BE2C (cell line): ENCODE measurements at regions not wholly inside any gene's neighbourhood (a gene's known extent, or its start where the extent isn't known, plus 50 kb on each side); places are given as distances from the start of the nearest gene placed in this dataset.

ENCODE experiments used
- DNase-seq: peaks from one replicate; pipeline ENCODE4 v3.0.0-alpha.2; 2020
- H3K27me3 ChIP-seq: fragments of 250-450 bp; sonication (Bioruptor Pico); 2 replicates; pipeline ENCODE4 v1.5.1; 2020; ENCODE audit warnings: mild to moderate bottlenecking
- H3K36me3 ChIP-seq: fragments of 250-450 bp; sonication (Bioruptor Pico); 2 replicates; pipeline ENCODE4 v1.5.1; 2020; ENCODE audit warnings: mild to moderate bottlenecking
- H3K4me1 ChIP-seq: fragments of 250-450 bp; sonication (Bioruptor Pico); 2 replicates; pipeline ENCODE4 v1.5.1; 2020
- H3K4me3 ChIP-seq: 2 replicates; pipeline ENCODE4 v1.5.1; 2011; ENCODE audit warnings: low read depth, low read length
- H3K9me3 ChIP-seq: fragments of 250-450 bp; sonication (Bioruptor Pico); 2 replicates; pipeline ENCODE4 v1.5.1; 2020
- CTCF ChIP-seq: IDR thresholded peaks from 2 replicates; pipeline ENCODE4 v1.5.1; 2012; ENCODE audit warnings: mild to moderate bottlenecking, low read depth, low read length

DNA sequence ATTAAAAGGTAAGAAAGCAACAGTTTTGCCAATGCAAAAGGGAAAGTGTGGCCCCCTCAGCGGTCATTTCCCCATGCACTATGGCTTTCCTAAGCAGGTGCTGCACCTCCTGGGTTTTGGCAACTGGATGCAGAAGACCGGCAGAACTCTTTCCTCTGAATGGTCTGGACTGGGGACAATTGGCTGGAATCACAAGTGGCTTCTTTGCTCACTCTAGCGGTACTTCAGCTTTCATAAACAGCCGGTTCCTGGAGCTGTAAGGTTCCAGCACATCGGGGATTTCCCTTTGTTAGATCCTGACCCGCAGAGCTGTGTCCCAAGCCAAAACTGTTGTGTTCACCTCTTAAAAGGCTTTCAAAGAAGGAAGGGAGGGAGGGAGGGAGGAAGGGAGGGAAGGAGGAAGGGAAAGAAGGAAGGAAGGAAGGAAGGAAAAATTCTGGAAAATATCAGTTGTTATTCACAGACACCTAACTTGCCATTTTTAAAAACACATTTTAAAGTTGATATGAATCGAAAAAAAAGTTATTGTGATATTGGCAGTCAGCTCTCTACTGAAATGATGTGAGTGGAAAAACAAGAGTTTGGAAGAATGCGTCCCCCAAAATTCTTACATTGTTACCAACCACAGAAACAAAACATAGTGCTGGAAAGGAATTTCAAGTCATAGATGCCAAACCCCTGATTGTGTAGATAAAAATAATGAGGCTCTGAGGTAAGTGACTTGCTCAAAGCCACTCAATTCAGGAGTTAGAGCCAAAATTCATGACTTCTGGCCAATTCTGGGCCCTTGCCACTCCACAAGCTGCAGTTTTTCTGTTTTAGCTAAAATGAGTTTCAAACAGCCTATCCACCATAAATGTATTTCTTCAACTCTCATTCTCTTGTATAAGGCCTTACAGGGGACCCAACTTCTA is 220.6 kb upstream of the HMGA2 start:
- no peaks in the 10 kb centered on the region for H3K4me1 ChIP-seq
- no peaks in the 10 kb centered on the region for H3K9me3 ChIP-seq
- no peak for TF ChIP-seq CTCF
- no peaks in the 10 kb centered on the region for H3K36me3 ChIP-seq
- H3K4me3 ChIP-seq: no peak overlapping the region
- no peak for DNase-seq
- H3K27me3 ChIP-seq: no peaks in the 10 kb centered on the region

DNA sequence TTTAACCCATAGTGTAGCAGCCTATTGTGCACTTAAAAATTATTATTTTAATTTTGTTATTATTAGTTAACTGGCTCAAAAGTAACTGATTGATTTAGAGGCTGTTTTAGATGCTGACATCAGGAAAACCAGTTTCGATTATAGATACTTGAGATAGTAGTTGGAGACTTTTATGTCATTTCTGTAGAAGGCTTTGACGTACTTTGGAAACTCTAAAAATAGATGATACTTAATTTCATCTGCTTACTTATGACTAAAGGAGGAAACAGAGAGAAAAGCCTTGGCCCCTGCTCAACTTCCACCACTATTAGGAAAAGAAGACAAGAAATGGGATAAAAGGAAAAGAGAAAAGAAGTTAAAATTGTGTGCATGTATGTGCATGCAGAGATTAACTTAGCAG is 219.3 kb upstream of the HMGA2 start:
- H3K27me3 ChIP-seq: no peaks in the 10 kb centered on the region
- no peak for DNase-seq
- no peaks in the 10 kb centered on the region for H3K9me3 ChIP-seq
- no peaks in the 10 kb centered on the region for H3K36me3 ChIP-seq
- no peak overlapping the region for H3K4me3 ChIP-seq
- H3K4me1 ChIP-seq: no peaks in the 10 kb centered on the region
- no peak for TF ChIP-seq CTCF

DNA sequence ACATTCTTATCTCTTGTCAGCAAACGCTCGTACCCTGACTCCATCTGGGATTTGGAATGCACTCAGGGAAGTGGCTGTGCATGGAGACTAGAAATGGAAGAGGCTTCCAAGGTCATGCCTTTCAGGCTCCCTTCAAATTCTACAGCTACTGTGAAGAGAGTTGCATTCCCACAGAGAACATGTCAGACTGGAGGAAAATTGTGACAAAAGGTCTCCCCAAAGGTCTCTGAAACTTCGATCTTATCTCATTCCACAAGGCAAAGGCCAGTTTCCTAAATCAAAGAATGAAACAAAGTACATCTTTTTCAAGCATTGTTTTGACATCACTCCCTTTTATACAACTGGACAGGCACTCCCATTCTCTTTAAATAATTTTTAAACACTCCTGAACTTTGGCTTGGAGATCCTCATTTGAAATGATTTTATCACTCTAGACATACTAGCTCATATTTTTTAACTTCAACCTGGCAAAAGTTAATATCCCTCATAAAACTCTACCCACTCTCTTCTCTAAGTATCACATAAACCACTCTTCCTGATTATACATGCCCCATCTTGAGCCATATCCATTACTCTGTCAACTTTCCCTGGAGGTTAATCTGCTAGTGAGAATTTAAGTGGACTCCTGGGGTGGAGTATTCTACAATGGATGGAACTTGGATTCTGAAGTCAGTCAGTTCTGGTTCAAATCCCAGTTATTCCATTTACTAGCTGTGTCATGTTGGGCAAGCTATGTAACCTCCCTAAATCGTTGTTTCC is 218.1 kb upstream of the HMGA2 start:
- H3K4me1 ChIP-seq: no peaks in the 10 kb centered on the region
- no peaks in the 10 kb centered on the region for H3K36me3 ChIP-seq
- no peak for DNase-seq

GRCh38 chr12:65607401-65607841 is 216.9 kb upstream of the HMGA2 start:
- Histone ChIP-seq H3K36me3 (no peaks in the 10 kb centered on the region), H3K27me3 (no peaks in the 10 kb centered on the region), H3K4me3 (no peak overlapping the region), H3K9me3 (no peaks in the 10 kb centered on the region), H3K4me1 (no peaks in the 10 kb centered on the region)
- no peak for TF ChIP-seq CTCF
- DNase-seq: no peak

More for the DNA sequence above, 218.1 kb upstream of the HMGA2 start:
- TF ChIP-seq CTCF: no peak
- Histone ChIP-seq H3K9me3 (no peaks in the 10 kb centered on the region), H3K4me3 (no peak overlapping the region), H3K27me3 (no peaks in the 10 kb centered on the region)

- Histone ChIP-seq H3K4me1 (no peaks in the 10 kb centered on the region), H3K36me3 (no peaks in the 10 kb centered on the region), H3K4me3 (no peak overlapping the region), H3K27me3 (no peaks in the 10 kb centered on the region), H3K9me3 (no peaks in the 10 kb centered on the region)
- no peak for TF ChIP-seq CTCF
- DNase-seq: no peak
Observed at GRCh38 chr12:65608319-65608916, 215.9 kb upstream of the HMGA2 start.
